Posterior vena cava (tissue), 2 donors: ENCODE measurements at regions not wholly inside any gene's neighbourhood (a gene's known extent, or its start where the extent isn't known, plus 50 kb on each side); places are given as distances from the start of the nearest gene placed in this dataset.

ENCODE experiments used
- DNase-seq: peaks from one replicate; pipeline ENCODE4 v3.0.0-alpha.2; 2020; ENCODE audit warnings: low spot score
- intact Hi-C, 2 donors: fragments of 100-400 bp; cut with DNase I; formaldehyde crosslinking; loops; one replicate each; pipeline versions ENCODE4 v1.14.1 to v1.14.2; 2022 to 2023
- donor health status: DM: yes; HTN: yes; CAD: no.
- donor health status: DM: yes; HTN: yes; CAD: no.

- DNase-seq = no peak
- intact Hi-C loops = no loop called here
Measured at GRCh38 chr12:20213723-20214625, 154.4 kb upstream of the PDE3A start.

GRCh38 chr12:20220339-20220738 lies 148.0 kb upstream of the PDE3A start:
- intact Hi-C loops = no loop called here
- DNase-seq = no peak

- no peak for DNase-seq
- intact Hi-C loops = no loop called here
Measured at GRCh38 chr12:20232931-20233675, 135.2 kb upstream of the PDE3A start.

DNA sequence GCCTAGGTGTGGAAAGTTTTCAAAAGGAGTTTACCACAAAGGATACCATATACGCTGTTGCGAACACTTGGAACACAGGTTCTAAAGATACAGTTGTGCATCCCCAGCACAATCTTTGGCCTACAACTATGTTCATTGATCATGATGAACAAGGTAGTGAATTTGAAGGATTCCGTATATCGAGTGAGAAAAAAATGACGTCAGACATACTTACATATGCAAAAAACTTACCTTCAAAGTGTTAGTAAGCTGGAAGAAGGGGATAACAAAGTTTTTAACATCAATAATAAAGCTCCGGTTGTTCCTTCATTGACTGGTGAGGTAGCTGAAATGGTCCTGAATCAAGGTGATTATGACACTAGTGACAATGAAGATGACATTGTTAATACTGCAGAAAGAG lies 133.9 kb upstream of the PDE3A start:
- no peak for DNase-seq
- intact Hi-C loops = no loop called here

GRCh38 chr12:20237091-20237490 lies 131.2 kb upstream of the PDE3A start:
- no peak for DNase-seq
- intact Hi-C loops = no loop called here

GRCh38 chr12:20245491-20245890 lies 122.8 kb upstream of the PDE3A start:
- intact Hi-C loops = no loop called here
- DNase-seq = no peak

DNA sequence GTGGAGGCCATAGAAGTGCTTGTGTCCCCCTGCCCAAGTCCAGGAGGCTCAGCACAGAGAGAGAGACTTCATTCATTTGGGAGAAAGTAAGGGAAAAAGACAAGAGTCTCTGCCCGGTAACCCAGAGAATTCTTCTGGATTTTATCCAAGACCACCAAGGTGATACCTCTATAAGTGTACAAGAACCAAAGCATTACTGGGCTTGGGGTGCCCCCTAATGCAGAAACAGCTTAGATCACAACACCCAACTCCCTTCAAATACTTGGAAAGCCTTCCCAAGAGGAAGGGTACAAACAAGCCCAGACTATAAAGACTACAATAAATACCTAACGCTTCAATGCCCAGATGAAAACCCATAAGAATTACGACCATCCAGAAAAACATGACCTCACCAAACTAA lies 119.7 kb upstream of the PDE3A start:
- no peak for DNase-seq
- intact Hi-C loops = no loop called here

DNA sequence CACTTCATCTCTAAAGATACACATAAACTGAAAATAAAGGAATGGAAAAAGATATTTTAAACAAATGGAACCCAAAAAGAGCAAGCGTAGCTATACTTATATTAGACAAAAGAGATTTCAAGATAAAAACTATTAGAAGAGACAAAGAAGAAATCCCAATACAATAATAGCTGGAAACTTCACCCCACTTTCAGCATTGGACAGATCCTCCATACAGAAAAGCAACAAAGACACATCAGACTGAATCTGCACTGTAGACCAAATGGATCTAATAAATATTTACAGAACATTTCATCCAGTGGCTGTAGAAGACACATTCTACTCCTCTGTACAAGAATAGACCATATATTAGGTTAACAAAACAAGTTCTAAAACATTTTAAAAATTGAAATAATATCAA lies 117.6 kb upstream of the PDE3A start:
- intact Hi-C loops = no loop called here
- no peak for DNase-seq

GRCh38 chr12:20257311-20257710 lies 111.0 kb upstream of the PDE3A start:
- DNase-seq = no peak
- intact Hi-C loops = no loop called here

- no peak for DNase-seq
- intact Hi-C loops = no loop called here
Measured at GRCh38 chr12:20259786-20260185, 108.6 kb upstream of the PDE3A start.

- intact Hi-C loops = no loop called here
Measured at GRCh38 chr12:20260851-20261250, 107.5 kb upstream of the PDE3A start.

DNA sequence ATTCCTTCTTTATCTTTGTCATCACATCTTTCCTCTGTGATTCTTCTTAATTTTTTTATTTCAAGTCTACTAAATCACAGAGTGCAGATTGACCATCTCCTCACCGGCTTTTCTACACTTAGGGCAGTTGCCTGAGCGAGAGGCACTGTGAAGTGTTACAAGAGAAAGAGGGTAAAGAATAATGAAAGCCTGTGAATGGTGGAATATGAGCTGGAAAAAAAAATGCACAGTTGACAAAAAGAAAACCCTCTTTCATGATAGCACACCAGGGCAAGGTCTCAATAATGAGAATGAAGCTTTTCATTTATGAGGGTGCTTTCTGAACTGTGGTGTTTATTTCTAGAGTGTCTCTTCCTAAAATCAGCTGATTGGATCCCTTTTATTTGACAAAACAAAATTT lies 106.2 kb upstream of the PDE3A start:
- intact Hi-C loops = no loop called here
- DNase-seq = no peak

More at GRCh38 chr12:20260851-20261250, 107.5 kb upstream of the PDE3A start:
- no peak for DNase-seq

GRCh38 chr12:20264026-20264425 lies 104.3 kb upstream of the PDE3A start:
- intact Hi-C loops = no loop called here
- no peak for DNase-seq

DNA sequence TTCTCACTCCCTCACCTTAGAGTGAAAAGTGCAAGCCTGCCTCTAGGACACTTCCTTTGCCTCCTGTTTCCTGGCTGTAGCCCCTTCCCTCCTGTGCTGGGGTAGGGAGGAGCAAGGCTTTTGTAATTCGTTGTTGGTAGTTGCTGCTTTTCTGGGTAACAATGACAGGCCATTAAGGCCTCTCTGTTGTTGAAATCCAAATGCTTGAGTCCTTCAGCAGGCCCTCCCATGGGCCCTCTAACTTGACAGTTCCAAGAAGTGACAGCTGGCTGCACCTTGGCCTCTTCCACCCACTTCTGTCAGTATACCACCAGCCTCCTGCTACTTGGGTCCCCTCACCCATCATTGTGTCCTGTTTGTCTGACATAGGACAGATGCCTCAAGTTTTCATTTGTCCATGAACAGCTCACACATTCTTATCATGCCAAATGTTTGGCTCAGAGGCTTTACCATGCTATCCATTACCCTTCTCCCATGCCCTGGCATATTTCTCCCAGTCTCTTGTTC lies 103.7 kb upstream of the PDE3A start:
- intact Hi-C loops = no loop called here
- DNase-seq = no peak

DNA sequence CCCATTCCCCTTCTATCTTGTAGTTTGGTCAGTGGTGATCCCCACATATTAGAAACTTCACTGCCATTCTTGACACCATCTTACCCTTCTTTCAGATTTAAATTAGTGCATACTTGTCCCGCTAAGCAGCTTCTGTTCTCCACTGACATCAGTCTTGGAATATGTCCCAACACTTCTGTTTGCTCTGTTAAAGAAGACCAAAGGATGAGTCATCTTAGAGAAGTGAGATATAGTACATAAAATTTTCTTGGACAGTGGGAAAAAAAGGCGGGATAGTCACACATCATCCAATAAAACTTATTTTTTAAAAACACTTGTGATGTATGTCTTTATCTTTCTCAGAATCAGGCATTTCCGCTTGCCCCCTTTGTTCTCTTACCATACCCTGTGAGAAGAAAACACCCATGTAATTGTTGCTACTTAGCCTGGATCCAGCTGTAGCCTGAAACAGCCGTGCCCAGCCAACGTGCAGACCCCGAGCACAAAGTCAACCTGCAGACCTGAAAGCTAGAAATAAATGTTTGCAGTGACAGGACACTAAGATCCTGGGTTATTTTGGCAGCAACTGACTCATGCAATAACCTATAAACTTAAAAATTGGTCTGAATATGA lies 100.1 kb upstream of the PDE3A start:
- intact Hi-C loops = no loop called here
- DNase-seq = no peak

- no peak for DNase-seq
- intact Hi-C loops = no loop called here
Measured at GRCh38 chr12:20268771-20269170, 99.6 kb upstream of the PDE3A start.

DNA sequence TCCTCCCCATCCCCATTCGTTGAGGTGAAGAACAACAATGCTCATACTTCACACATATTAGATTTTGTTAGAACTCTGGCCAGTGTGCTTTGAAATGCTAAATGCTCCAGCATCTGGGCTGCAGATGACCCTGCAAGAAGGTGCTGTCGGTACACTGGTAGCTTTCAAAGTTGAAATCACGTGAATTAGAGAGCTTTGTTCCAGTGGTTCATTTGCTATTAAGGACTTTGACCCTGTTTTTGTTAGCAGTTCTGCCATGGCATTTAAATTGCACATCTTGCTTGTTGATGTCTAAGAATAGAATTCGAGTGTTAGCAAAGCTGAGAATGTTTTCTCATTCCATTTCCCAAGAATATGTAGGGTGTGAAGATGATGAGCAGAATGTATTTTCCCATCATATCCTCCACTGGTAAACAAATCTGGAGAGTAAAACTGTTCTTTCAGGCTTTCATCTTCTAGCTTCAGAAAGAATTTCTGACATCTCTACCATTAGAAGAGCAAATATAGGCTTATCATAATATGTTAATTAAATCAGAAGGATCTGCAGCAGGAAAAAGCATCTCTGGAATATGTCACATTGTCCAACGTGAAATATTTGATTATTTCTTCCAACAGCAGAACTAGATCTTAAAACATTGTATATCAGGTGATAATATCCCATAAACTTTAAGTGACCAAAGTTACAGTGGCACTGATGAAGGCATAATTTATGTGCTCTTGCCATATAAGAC lies 98.8 kb upstream of the PDE3A start:
- intact Hi-C loops = no loop called here
- no peak for DNase-seq

- DNase-seq = no peak
- intact Hi-C loops = no loop called here
Measured at GRCh38 chr12:20270557-20270956, 97.8 kb upstream of the PDE3A start.

DNA sequence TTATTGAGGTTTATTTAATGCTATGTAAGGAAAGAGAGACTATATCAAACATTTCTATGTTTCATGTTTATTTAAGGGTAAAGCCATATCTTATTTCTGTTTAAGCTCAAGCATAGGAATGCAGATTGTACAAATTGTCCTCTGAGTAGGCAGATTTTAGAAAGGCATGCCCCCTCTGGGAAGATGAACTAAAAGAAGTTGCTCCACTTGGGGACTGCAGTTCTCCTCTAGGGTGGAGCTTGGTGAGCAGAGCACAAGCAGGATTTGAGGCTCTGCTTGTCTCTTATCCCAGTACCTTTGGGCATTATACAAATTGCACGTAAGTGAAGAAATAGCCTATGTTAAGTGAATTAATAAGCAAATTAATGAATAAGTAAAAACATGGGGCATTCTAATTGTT lies 96.2 kb upstream of the PDE3A start:
- no peak for DNase-seq
- intact Hi-C loops = no loop called here

GRCh38 chr12:20272801-20273200 lies 95.5 kb upstream of the PDE3A start:
- intact Hi-C loops = no loop called here
- no peak for DNase-seq
